Endometrial microvascular endothelial cells (primary cell): ENCODE measurements at regions not wholly inside any gene's neighbourhood (a gene's known extent, or its start where the extent isn't known, plus 50 kb on each side); places are given as distances from the start of the nearest gene placed in this dataset.
"Not testable (repeated sequence)": the region's sequence is repeated elsewhere in the genome, so short reads cannot be mapped to it uniquely, and the experiment has no call there.

ENCODE experiments used
- in situ Hi-C: cut with HindIII; loops from 2 replicates; pipeline ENCODE4 v1.10.0; 2017; ENCODE audit warnings: low sequenced_read_pairs, low pct_unique_long_range_greater_than_20kb; ENCODE audit errors: inconsistent ontology term

DNA sequence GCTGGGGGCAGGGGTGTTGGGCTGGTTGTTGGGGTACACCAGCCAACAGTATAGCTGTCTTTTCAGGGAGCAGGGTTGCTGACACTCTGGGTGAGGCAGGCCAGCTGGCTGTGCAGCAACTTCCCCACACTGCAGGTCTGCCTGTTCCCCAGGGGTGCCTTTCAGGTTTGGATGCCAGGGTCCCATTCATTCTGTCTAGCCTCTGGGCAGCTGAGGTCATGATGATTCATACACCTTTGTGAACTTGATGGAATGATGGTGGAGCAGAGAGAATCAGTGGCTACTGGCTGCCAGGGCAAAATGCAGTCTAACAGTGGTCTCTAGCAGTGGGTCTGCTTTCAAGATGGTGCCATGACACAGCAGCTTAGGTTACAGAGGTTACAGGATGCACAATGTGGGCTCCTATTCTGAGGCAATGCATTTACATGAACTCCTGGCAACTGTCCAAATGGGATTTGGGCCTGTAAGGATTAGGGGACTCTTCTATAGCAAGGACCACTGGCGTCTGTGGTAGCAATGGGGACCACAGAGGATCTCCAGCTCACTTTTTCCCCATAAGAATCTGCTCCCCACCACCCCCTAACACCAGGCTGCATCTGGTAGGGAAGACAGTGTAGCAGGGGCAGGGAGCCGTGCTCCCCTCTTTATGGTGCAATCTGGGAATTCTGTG is 103.7 kb downstream of the FEM1C start:
- in situ Hi-C loops, result no loop called here

DNA sequence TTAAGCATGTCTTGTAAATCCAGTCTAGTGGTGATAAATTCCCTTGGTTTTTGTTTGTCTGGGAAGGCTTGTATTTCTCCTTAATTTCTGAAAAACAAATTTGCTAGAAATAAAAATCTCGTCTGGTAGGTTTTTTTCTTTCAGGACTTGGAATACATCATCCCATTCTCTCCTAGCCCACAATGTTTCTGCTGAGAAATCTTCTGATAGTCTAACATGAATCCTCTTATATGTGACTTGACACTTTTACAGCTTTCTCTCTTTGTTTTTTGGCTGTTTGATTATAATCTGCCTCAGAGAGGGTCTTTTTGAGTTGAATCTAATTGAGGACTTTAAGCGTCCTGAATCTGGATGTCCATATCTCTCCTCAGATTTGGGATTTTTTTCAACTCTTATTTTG is 104.9 kb downstream of the FEM1C start:
- in situ Hi-C loops, result no loop called here

DNA sequence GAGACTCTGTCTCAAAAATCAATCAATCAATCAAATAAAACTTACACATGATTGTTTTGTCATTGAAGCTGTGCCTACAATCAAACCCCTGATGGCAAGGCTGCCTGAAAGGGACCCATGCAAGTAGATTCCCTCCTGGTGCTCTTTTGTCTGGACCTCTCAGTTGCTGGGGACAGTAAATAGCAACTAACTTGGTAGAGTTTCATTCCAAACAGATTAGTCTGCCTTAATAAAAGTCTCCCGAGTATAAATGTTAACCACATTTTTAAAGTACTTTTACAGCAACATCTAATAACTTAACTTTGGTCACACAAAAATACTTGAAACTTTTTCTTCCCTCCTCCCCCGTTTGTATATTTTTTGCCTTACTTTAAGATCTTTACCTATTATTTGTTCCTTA is 105.5 kb downstream of the FEM1C start:
- in situ Hi-C loops, result no loop called here

DNA sequence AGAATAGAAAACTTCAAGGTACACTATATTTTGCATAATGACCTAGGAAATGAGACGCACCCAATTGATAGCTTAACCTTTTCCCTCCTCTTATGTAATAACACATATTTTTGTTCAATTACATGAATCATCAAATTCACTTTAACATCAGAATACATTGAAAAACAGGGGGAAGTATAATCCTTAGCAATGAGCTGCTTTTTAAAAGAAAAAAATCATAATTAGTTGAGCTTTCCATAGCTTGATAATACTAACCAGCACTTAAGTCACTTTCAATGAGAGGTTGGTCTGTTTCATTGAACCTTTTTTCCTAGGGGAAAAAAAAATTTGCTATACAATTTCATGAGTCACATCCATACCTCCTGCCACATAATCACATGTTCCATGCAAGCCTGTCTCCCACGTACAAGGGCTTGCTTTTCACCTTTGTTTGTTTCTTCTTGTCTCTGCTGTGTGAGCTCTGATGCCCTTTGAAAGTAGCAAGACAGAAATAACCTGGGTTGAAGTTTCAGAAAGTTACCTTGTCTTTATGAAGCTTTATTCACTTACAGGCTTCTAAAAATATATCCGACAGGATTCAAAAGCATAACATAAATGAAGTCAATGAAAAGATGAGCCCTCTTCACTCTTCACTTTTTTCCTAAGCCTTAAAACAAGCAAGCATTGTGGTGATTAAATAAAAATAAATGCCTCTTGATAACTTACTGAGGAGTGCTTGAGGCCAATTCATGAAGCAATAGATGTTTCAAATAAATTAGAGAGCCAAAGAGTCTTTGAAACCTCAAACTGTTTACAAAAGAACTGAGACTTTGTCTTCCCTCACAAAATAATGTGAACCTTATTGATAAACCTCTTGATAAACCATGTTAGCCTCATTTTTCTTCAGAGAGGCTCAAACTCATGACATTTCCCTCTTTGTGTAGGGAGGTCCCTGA is 108.5 kb downstream of the FEM1C start:
- in situ Hi-C loops, result no loop called here

DNA sequence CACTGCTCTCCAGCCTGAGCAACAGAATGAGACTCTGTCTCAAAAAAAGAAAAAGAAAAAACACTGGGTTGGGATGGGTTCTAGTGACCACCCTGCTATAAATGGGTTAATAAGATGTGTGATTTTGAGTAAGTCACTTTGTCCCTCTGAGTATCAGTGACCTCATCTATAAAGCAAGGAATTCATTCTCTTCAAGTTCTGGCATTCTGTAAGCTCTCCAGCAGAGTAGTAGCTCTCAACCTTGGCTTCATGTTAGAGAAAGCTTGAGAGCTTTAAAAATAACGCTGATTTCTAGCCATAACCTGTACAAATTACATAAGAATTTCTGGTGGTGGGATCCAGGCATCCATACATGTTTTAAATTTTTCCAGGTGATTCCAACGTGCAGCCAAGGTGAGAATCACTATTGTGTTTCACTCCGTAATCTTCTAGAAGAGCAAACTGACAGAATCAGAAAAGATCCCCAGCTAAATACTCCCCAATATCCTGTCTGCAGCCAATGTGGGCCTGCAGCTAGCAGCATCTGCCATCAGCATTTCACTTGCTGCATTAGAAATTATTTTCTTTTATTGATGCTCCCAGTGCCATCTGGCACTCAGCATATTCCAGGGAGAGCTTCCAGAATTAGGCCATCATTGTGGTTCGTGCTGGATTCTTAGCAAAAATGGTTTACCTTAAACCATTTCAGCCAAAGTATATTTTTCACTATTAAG is 109.4 kb downstream of the FEM1C start:
- in situ Hi-C loops, result no loop called here

DNA sequence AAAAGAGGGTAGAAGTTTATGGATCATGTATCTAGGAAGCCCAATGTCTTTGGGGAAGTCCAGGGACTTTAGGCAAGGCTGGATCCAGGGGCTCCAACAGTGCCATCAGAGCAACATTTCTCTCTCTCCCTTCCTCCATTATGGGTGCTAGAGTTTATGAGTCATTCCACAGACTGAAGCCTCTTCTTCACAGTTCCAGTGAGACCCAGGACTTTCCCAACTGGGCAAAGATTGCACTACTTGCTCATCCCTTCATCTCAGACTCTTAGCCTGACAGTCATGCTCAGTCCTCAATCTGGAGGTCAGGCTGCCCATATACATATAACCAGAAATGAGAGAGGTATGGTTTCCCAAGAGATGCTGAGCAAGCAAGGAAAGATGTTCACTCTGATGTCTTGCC is 110.7 kb downstream of the FEM1C start:
- in situ Hi-C loops, result no loop called here

DNA sequence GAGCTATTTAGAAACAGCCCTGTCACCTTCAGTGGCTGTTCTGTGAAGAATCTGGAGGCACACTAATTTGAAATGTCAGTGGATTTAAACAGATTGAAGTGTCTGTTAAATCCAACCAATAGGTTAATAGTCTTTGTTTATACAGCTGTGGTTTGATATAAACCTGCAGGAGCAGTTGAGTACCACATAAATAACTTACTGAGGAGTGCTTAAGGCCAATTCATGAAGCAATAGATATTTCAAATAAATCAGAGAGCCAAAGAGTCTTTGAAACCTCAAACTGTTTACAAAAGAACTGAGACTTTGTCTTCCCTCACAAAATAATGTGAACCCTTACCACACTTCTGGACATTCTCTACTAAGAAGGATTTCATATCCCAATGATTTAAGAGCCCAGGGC is 111.9 kb downstream of the FEM1C start:
- in situ Hi-C loops, result no loop called here

DNA sequence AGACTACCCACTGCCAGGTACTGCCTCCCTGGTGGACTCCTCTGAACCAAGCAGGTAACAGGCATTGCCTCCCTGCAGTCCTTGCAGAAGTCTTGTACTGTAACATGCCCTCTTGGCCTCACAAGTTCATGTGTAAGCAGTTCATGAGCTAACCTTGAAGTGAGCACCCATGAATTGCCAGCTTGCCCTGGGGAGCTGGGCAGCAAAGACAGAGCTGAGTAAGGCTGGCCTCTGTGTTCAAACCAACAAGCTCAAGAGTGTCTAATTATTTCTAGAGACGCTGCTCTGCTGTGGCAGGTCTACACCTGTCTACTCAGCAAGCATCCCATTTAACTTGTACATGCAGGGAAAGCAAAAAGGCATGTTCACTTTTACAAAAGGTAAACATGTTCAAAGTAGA is 113.5 kb downstream of the FEM1C start:
- in situ Hi-C loops, result no loop called here

DNA sequence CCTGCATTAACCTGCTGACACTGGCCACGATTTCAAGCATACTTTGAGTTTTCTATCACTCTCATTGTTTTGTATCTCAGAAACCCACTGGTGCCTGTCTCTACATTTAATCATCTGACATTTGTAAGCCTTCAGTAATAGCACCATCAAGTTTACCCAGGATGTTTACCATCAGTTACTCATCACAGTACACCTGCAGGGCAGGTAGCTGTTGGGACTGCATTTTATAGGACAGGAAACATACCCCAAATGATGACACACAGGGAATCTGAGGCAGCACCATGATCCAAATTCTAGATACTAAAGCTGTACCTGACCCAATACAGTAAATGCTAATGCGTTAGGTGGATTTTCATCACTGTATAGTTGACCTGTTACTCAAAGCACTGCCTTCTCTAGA is 114.2 kb downstream of the FEM1C start:
- in situ Hi-C loops, result no loop called here

DNA sequence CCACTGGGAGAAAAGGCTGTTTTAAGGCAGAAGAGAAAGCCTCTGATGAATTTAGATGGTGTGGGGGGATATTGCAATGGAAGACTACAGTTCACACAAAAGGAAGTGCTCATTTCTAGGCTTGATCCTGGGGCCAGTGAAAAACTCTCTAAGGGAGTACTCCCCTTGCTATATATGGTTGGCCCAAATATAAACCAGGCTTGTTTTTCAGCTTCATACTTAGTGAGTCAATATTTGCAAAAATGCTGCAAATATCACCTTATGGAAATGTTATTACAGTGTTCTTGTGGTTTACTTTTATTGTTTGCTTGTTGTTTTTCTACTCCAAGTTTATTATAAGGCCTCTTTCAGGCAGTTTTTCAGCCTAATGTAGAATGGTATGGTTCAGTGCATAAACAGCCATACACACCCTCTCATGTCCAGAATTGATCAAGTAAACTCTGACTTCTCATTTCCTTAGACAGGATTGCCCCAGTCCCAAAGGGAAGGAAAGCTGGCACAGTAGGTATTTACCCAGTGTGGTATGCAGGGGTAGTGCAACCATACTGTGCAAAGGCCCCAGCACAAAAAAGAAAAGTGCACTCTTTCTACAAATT is 115.1 kb downstream of the FEM1C start:
- in situ Hi-C loops, result no loop called here

DNA sequence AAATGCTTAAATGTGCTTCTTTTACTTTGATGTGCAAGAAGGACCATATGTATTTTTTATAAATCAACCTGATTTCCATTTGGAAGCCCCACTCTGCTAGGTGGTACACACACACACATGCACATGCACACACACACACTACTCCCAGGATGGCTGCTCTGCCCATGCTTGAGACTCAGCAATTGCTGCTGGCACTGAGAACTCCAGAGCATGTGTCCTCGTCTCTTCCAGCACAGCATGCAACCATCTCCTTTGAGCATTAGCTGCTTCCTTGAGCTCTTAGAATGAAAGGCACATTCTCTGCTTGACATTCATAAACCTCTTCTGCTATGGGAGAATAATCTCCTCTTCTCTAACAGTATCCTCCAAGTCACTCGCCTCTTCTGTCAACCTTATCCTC is 115.9 kb downstream of the FEM1C start:
- in situ Hi-C loops, result no loop called here

DNA sequence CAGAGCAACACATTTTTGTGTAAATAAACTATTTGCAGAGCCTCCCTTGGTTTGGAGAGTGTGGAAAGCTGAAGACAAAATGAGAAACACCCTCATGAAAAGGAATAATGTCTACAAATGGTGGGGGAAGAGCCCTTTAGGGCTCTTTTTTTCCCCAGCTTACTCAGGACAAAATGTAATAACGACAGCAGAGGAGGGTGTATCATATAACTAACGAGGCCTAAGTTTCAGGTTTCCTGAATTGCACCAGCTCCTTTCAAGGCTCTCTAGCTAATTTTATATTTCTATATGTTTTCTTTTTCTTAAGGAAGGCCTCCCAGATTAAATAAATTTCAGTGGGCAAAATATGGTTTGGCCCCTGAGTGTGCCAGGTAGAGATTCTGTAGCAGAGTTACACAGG is 116.3 kb downstream of the FEM1C start:
- in situ Hi-C loops, result no loop called here

DNA sequence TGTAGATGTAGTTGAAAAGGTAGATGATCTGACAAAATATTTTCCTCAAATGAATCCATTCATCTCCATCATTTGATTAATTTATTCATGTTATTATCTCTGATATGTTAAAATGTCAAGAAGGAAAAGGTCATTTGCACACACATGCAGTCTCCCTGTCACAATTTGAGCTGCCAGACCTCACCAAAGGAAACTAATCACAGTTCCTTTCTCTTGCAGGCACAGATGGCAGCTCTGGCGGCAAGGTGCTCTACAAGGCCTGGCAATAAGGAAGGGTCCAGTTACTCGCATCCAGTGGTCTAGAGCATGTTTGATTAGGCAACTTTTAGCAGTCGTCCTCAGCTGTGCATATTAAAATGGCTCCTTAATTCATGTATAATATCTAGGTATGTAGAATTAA is 120.1 kb downstream of the FEM1C start:
- in situ Hi-C loops, result no loop called here

DNA sequence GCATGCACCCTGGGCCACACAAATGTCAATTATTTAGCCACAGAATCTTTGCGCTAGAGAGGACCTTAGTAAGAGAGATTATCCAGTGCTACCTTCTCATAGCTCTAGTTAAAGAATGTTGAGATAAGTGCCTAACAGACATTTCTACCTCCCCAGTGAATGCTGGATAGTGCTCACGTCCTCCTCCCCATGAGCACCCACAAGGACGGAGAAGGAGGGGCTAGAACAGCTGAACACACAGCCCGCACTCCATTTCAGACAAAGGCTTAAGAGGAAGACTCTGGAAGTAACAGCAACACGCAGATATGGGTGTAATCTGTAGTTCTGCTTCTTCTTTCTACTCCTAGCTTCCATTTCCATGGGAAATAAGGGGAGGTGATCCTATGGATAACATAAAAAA is 120.5 kb downstream of the FEM1C start:
- in situ Hi-C loops, result no loop called here

DNA sequence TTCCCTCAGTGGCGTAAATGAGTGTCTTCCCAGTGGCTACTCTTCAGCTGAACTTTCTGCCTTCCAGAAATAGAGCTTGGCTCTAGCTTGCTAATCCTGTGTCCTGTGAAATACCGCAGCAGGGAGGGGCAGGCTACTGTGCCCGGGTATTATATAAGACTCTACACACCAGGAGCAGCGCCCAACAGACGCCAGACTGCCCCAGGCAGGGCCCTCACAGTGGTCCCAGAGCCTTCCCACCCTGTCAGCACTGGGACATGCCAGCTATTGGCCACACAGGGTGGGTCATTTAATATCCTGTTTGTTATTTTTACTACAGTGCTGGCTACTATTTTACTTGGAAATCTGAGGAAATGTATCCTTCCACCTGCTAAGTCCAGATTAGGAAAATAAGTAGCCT is 121.0 kb downstream of the FEM1C start:
- in situ Hi-C loops, result no loop called here

DNA sequence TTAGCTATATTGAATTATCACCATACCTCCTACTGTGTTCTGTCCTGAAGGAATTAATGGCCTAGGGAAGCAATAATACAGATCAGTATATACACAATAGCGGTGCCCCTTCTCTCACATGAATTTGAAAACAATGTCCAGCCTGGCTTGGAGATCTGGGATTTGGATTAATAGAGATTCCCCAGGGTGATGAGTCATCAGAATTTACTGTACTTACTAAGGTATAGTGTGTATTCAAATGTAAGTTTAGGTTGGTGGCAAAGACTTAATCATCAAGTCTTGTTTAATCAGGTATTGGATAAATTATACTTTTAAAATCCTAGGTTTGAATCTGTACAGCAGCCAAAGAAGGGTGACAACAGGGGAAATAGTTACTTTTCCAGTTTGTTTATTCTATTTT is 121.5 kb downstream of the FEM1C start:
- in situ Hi-C loops, result no loop called here

DNA sequence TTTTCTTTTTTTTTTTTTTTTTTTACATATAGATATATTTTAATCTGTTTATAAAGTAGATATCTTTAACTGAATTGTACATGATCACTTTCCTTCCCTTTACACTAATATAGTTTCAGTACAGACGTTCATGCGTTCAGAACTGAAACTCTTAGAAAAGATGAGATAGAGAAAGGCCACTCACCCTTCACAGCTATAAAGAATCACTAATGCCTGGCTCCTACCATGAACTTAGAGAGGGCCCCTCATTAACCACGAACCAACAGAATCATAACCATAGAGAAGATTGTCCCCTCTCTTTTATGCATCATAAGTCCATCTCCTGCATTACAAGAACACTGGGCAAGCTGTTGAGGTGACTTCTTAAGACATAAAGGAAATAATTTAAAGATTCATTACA is 123.8 kb downstream of the FEM1C start:
- in situ Hi-C loops, result not testable (repeated sequence)

DNA sequence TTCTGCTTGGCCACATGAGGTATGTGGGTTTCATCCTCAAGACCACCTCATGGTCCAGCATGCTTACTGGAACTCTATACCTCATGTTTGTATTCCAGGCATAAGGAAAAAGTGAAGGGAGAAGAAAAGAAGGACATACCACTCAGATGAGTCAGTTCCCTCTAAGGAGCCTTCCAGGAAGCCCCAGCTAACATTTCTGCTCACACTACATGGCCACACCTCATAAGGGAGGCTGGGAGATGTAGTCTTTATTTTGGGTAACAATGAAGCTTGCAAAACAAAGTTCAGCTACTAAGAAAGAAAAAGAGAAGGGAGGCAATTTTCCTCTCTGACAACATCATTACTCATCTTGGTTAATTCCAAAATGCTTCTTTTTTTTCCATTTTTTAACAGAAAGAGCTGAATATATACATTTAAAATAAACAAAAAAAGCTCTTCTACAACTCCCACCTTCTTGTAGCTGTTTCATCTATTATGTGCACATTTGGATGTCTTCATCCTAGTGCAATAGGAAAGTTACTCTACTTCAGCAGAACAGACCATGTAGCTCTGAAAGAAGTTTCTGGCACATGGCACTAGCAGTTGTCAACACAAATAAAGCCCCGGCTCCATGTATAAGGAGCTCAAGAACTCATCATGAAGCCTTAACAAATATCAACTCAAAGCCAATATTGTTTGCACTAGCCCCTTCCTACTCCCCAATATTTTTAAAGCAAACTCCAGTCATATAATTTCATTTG is 123.6 kb upstream of the CCDC112 start:
- in situ Hi-C loops, result loop anchor here (5.0 kb wide), 1 partner anchor 122 kb away; the partner anchor contains the start of gene FEM1C

DNA sequence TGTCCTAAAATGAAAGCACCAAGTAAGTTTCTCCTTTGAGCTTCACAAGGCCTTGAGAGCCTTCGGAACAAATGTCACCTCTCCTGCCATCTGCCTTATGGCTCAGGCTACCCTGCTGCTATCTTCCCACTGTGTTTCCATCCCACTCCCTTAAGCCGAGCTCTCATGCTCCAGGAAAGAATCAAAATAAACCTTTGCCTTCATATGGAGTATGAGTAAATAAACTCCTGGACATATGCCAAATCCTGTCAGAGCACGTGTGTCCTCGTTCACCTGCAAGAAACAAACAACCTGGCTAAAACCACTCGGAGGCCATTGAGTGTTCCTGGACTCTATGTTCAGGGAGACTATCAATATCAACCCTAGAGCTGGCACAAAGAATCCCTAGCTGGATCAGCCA is 122.3 kb upstream of the CCDC112 start:
- in situ Hi-C loops, result loop anchor here (5.0 kb wide), 1 partner anchor 124 kb away; the partner anchor contains the start of gene FEM1C
